GM18517 (cell line): ENCODE measurements at regions not wholly inside any gene's neighbourhood (a gene's known extent, or its start where the extent isn't known, plus 50 kb on each side); places are given as distances from the start of the nearest gene placed in this dataset.
A peak's percentile ranks its signal among the peaks of the same experiment; 100 is the strongest.
"Not testable (repeated sequence)": the region's sequence is repeated elsewhere in the genome, so short reads cannot be mapped to it uniquely, and the experiment has no call there.

Experiments
- ATAC-seq: cut with Tn5 transposase; IDR thresholded peaks from one replicate; pipeline ENCODE4 v1.9.1; 2021; ENCODE audit warnings: mild to moderate bottlenecking, moderate library complexity; ENCODE audit not compliant: unreplicated experiment

DNA sequence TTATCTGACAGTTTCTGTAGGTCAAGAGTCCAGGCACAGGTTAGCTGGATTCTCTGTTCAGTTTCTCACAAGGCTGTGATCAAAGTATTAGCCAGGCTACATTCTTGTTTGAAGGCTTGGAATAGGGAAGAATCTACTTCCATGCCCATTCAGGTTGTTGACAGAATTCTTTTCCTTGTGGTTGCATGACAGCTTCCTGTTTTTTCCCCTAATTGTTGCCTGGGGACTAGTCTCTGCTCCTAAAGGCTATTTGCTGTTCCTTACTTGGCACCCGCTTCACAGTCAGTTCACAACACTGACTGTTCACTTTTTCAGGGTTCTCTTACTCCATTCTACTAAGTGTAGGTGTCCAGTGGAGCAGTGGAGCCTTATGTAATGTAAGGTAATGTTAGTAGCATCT, 115.4 kb upstream of the GBE1 start:
- no peak for ATAC-seq

DNA sequence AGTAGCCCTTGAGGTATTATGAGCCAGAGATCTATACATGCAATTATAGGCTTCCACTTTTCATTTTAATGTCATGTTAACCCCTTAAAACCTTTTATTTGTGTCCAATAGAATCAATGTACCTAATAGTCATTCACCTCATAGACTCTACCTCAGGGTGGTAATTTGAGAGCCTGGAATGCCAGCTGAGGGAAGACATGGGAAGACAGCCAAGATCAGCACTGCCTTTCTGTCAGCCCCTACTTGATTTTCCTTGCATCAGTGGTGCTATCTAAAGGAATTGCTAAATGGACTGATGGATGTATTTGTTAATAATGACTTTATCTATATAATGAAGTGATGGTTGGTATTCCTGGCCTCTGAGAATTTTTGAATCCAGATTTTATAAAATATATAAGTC, 113.3 kb upstream of the GBE1 start:
- ATAC-seq = no peak

DNA sequence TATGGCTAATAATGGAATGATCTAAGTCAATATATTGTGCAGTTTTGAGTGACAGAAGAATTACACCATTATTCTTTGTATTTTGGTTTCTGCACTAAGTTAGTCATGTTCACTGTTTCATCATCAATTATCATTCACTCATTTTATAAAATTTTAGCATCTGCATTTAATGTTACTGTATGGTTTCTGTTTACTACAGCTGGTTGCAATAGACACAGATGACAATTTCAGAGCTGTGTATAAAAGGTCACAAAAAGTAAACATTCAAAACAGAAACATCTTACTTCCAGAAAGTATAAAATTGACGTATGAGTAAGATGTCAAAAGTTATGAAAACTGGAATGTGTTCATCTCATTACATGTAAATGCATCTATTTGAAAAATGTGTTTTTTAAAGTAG, 111.1 kb upstream of the GBE1 start:
- ATAC-seq = no peak

DNA sequence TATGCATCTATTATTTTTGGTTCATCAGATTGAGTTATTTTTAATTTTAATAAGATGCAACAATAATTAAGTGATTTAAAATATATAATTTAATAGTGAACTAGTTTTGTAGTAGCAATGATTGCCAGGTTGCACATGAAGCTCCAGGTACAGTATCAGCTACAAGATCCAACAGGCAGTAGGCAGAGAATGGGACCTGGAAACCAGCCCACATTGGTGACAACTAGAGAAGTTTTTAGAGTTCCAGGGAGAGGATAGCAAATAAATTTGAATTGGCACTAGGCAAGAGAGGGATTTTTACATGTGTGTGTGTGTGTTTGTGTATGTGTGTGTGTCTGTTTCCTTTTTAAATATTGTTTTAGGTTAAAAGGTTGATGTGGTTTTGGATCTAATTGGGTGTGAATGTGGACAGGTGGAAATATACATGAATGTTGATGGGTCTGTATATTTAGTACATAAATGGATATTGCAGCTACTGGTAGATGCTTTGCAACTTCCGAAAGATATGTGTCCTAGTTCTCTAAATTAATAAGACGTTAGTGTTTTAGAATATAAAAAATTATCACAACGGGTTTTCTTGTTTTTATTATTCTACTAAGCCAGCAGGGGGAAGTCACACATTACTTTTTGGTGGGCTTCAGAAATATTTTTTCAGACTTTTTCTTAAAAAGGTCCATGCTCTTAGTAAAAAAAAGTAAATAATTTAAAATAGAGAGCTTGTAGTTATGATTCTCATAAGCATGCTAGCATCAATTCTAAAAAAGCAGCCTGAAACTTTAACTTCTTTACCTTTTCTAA, 110.1 kb upstream of the GBE1 start:
- ATAC-seq = no peak

DNA sequence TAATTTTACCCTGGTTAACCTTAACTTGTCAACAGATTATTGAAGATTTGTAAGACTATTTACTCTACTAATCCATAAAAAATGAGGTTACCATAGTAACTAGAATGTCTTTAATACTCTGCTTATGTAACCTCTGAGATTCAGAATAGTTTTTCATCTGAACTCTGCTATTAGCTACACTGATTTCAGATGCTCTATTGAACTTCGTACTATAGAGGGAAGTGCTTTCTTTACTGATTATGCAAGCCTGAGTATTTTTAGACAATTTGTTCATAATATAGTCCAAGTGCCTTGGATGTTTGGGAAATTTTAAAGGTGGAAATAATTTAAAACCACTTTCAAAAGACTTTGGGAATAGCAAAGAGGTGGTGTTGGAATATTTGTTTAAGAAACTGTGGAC, 107.9 kb upstream of the GBE1 start:
- ATAC-seq = no peak

DNA sequence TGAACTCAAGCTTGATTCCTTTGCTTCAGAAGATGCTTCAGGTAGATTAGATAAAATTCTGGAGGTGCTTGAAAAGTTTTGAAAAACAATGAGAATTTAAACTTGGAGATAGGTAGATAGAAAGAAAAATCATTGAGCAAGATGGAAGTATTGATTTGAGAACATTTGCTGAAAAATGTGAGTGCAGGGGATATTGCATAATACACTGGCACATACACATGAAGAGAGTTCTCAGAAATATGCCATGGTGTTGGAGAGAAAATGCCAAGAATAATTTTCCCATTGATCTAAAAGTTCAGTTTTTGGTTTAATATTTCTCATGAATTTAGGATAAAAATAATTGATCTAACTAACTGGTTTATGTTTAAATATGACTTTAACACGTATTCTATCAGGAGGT, 107.2 kb upstream of the GBE1 start:
- ATAC-seq = no peak

DNA sequence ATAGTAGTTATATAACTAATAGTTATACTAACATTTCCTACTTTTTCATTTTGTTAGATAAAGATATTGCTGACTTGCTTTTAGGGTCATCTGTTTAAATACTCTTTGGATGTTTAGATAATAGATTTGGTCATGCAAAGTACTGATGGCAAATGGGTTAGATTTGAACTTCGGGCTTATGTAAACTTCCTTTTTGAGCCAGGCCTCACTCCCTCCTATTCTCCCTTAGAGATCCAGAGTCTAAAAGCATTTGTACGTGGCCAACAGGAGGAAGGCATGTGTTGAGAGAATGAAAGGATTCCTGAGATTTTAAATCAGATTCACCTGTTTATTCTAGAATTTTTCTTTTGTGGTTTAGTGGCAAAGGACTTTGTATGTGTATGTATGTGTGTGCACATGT, 106.4 kb upstream of the GBE1 start:
- ATAC-seq = no peak

DNA sequence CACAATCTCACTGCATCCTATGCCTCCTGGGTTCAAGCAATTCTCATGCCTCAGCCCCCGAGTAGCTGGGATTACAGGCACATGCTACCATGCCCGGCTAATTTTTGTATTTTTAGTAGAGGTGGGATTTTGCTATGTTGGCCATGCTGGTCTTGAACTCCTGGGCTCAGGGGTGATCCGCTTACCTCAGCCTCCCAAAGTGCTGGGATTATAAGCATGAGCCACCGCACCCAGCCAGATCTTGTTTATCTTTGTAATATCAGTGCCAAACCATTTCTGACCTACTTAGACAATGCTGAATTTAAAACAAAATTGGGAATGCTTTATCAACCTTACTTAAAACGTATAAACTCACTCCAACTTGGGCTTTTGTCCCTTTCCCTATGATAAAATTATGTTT, 103.7 kb upstream of the GBE1 start:
- ATAC-seq = not testable (repeated sequence)

DNA sequence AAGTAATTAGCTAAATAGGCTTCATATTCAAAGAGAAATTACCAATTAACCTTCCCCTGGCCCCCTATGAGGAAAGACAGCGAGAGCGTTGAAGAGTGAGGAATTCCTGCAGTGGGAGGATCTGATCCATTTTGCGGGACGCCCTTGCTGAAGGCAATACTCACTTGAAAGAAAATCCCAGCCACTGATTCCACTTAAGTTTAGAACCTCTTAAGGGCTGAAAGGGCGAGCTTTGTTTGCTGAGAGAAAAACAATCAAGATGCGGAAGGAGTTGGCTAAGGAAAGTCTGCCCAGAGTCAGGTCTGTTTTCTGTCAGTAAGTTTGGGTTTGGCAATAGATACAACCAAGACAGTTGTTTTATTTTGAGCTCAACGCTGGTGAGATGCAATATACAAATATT, 102.8 kb upstream of the GBE1 start:
- ATAC-seq = no peak

DNA sequence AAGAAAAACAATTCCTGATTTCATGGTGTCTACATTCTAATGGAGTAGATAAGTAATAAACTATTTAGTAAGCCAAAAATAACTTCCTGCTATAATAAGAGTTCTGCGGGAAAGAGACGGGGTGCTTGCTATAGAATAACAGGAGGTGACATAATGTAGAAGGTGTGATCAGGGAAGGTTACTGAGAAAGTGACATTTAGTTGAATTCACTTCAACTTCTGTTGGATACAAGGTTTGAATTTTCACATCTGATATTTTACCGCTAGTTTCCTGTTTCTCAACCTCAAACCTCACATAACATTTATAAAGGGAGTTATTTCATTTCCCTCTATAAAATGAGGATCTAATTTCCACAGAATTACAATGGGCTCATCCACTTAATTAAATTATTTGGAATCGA, 102.3 kb upstream of the GBE1 start:
- ATAC-seq = no peak

DNA sequence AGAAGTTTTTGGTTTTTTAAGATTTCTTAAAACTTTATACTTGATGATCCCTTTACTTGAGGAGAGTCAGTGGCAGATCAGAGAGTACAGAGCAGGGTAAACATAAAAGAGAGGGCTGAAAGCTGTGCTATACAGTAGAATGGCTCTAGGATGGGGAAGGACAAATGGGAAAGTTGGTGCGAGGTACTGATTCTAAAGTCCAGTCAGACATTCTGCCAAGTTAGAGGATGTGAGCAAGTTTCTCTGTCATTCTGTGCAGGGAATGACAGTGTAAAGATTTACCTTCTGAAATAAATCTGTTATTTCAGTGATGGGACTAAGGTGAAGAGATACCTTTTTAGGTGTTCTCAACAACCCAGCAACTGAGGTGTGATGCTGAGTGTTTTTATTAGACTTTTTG, 100.1 kb upstream of the GBE1 start:
- ATAC-seq = no peak

DNA sequence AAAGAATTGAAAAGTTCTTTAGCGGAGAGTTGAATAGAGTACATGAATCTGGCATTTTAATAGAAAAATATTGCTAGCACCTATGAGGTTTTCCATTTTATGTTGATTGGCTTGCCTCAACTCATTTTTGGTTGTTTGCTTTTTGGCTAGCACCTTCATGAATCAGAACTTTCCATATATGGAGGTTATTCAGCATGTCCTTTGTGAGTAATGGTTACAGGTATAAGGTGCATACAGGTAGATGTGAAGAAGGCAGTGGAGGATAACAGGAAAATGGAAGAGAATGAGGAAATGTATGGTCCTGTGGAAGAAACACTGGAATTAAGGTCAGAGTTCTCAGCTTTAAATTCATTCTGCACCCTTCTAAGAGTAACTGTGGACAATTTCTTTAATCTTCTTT, 98.1 kb upstream of the GBE1 start:
- ATAC-seq = no peak

DNA sequence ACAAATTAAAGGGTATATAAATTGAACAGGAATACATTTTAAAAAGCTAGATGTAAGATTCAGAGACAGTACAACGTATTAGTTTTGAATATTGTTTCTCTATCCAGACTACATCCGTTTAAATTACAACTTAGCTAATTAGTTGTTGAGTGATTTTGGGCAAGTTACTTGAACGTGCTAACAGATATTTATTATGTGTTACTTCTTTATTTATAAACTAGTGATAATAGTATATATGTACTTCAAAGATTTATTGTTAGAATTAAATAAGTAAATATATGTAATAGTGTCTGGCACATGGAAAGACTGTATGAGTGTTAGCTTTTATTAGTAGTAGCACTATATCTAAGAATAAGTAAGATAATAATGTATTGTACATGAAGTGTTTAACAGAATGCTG, 92.0 kb upstream of the GBE1 start:
- ATAC-seq = no peak

DNA sequence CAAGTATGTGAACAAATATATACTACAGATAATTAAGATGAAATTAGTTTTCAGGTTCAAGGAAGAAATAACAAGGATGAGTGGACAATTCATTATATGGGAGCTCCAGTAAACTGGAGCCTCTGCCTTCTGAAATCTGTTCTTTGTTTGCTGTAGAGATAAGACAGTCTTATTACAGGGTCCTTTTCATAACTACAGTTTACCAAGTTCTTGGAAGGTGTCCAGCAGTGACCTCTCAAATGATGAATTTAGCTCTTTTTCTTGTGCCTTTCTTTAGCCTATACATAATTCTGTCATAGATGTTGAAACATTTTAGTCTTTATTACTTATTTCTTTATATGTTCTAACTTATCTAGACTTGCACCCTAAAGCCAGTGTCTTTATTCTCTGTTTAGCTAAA, 89.7 kb upstream of the GBE1 start:
- ATAC-seq = no peak

DNA sequence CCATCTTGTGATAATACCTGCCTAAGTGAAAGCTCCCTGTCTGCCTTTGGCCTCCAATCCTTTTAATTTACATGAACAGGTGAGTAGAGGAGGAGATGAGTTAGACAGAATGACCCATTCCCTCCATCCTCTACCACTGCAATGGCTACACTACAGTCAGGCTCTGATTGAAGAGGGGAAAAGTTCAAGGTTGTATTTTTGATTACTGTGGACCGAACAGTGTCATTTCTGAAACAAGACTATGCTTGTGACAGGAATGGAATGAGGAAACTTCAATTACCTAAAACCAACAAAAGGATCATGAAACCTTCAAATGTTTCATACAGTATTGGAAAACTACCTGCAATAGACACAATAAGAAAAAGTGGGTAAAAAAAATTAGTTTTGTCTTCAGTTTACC, 85.5 kb upstream of the GBE1 start:
- ATAC-seq = no peak

DNA sequence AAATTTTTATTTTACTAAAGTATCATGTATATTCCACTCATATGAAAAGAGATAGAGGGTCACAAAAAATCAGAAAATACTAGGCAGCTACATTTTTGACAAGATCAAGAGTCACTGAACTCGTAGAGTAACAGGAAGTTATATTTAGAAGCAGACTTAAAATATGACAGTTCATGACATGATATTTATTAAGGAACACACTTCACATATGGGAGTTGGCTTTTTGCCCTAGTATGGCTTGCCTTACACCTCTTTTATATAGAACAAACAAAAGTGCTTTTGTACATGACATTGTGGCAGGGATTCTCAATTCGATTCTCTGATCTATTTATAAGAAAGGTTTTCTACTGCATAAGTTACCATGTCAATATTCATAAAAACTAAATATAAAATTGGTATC, 80.1 kb upstream of the GBE1 start:
- ATAC-seq = no peak

DNA sequence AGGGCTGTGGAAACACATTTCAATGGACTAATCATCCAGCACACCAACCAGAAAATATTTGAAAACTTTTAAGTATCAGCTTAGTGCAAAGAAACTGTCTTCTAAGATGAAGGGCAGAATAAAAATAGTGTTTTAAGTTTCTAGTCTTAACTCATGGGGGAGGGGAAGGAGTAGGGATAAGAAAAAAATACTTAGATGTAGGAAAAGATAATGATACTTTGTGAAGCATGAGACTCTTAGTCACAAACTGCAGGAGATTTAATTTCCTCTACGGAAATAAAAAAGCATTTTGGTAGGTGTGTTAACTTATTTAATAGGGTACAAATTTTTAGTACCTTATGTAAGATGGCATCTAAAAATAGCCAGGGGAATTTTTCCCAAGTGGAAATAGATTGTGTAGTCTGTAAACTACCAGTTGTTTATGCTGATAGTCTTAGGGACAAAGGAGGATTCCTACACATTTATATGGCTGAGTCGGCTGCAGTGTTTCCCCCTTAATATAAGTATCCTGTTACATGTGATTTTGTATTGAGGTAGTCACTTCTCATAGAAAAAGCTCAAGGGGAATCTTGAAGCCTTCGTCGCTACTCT, 78.2 kb upstream of the GBE1 start:
- no peak for ATAC-seq

DNA sequence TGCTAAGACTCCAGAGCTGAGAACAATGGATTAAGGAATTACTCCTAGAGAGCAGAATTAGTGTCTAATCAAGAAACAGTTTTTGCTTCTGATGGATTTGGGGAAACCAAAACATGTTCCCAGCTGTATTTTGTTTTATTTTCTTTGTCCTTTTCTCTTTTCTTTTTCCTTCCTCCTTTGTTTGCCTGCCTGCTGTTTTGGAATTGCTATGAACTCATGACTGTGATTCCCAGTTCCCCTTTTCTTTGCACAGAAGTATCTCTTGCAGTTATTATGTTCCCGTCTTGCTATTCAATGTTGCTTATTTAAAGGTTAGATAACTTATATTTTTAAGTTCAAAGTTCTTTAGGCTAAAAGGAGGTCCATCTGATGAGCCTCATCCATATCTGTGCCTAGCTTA, 77.0 kb upstream of the GBE1 start:
- no peak for ATAC-seq

DNA sequence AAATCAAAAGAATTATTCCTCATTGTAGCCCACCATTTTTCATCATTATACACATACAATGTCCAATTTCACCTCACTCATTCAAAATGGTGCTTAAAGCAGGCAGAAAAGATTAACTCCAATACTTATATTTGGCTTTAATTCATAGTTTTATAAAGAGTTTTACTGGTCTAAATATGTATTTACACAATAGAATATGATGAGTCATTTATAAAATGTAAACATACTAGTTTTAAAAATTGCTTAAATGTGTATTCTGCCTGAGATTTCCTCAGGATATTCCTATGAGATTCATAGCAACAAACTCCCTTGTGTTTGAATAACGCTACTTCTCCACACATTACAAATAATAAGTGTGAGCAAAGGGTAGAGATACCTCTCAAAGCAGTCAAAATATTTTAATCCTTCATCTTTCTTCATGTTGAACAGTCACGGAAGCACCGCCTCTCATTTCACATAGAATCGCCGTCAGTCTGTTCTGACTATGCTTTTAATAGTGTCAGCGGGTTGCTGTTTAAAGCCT, 75.7 kb upstream of the GBE1 start:
- no peak for ATAC-seq

DNA sequence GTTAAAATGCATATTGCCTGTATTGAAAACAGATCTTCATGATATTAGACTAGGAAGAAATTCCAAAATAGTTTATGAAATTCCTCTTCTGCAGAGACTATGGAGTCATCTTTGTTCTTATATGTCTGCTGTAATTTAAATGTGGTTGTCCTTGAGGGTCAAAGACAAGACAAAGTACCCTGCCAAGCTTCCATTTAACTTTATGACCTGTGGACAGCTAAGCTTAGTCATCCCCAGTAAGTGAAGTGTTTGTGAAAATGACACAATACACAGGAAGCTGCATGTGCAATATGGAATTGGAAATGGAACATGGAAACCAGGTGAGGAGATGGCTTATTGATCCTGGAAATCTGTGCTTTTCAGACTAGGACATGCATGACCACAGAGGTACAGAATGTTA, 68.5 kb upstream of the GBE1 start:
- no peak for ATAC-seq

DNA sequence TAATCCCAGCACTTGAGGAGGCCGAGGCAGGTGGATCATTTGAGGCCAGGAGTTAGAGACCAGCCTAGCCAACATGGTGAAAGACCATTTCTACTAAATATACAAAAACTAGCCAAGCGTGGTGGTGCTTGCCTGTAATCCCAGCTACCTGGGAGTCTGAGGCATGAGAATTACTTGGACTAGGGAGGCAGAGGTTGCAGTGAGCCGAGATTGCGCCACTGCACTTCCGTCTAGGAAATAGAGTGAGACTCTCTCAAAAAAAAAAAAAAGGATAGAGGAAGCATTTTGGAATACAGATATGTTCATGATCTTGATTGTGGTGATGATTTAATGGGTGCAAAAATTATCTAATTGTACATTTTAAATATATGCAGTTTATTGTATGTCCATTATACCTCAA, 67.8 kb upstream of the GBE1 start:
- not testable (repeated sequence) for ATAC-seq

DNA sequence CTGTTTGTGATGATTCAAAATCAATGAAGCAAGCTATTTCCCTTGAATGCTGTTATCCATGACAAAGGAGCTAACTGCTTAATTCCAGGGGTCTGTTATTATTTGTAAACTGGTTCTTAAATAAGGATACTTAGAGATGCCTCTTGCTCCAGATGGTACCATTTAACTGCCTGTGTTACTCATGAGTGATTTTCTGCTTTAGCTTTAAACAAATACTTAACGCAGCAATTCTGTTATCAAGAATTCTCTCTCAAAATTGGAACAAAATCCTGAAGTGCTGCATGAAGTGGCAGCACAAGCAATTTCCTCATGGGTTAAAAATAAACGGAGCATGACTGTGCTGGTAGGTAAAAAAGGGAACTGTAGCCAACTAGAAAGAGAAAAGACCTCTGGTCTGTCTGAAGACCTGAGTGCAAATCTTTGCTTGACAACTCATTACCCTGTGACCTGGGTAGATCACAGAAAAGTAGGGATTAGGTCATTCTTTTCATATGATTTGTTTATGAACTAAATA, 62.5 kb upstream of the GBE1 start:
- peak; percentile 90 for ATAC-seq

DNA sequence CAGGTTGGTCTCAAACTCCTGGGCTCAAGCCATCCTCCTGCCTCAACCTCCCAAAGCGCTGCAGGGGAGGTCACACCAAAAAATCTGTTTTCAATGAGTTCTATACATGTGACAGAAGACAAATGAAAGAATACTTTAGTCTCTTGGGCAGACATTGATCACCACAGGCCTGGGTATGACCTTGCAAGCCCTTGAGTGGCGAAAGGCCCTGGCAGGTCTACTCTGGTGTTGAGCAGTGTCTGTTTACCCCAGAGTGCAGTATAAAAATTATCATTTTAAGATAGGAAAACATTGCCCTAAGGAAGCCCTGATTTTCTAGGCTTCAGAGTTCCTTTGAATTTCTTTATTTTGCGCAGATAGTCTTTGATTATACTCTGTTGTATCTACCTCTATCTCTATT, 61.6 kb upstream of the GBE1 start:
- no peak for ATAC-seq
